ENCODE measurements at regions not wholly inside any gene's neighbourhood (a gene's known extent, or its start where the extent isn't known, plus 50 kb on each side); places are given as distances from the start of the nearest gene placed in this dataset.

DNA sequence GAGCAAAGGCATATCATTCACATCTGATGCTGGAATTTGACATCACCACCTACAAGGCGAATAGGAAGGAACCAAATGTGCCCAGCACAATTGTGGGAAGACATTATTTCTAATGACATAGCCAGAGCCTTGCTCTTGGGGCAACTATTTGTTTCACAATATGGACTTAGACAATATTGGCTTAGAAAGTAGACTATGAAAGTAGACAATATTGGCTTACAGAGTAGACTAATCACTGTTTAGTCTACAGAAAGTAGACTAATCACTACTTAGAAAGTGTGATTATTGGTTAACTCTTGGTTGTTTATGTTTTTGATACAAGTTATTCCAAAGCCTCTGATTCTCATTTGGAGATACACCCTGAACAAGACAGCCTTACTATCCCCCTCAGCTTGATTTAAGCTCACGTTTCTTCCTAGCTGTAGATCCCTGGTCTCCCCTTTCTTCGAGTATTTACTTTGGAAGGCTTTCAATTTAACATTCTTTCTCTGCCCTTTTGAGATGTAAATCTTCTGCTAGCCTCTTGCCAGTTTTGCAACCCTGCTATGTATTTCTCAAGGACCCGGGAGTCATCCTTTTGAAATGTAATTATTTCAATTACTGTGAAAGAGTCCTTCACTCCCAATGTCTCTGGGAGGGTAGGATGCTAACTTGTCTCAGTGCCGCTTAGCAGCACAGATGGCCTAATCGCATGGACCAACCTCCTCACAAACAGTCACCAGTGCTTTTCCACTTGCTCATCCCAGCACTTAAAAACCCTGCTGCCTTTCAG, 843.2 kb downstream of the GALC start:
- TF ChIP-seq, protein P1, sequence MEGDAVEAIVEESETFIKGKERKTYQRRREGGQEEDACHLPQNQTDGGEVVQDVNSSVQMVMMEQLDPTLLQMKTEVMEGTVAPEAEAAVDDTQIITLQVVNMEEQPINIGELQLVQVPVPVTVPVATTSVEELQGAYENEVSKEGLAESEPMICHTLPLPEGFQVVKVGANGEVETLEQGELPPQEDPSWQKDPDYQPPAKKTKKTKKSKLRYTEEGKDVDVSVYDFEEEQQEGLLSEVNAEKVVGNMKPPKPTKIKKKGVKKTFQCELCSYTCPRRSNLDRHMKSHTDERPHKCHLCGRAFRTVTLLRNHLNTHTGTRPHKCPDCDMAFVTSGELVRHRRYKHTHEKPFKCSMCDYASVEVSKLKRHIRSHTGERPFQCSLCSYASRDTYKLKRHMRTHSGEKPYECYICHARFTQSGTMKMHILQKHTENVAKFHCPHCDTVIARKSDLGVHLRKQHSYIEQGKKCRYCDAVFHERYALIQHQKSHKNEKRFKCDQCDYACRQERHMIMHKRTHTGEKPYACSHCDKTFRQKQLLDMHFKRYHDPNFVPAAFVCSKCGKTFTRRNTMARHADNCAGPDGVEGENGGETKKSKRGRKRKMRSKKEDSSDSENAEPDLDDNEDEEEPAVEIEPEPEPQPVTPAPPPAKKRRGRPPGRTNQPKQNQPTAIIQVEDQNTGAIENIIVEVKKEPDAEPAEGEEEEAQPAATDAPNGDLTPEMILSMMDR (IDR thresholded peaks at IDR 0.05; ENCODE audit: extremely low read depth in 1 of 2, insufficient read depth in 1 of 2, low read depth in 1 of 2, low read length in 2 of 2) = no peak
- TF ChIP-seq FOS (IDR thresholded peaks at IDR 0.05; ENCODE audit: borderline replicate concordance, insufficient read depth, low read length) = no peak
